OCI-LY3 (cell line): ENCODE measurements at regions not wholly inside any gene's neighbourhood (a gene's known extent, or its start where the extent isn't known, plus 50 kb on each side); places are given as distances from the start of the nearest gene placed in this dataset.
"Not testable (repeated sequence)": the region's sequence is repeated elsewhere in the genome, so short reads cannot be mapped to it uniquely, and the experiment has no call there.

Experiments
- H2AFZ ChIP-seq: fragments of 200-600, 300-600 bp; shearing (Covaris generic); 2 replicates; pipeline ENCODE4 v1.6.0; 2014; ENCODE audit warnings: antibody characterized with exemption, low read depth, low read length
- H3K27ac ChIP-seq: fragments of 200-600, 300-600 bp; sonication (generic); 2 replicates; pipeline ENCODE4 v1.5.1; 2014; ENCODE audit warnings: mild to moderate bottlenecking, low read length, moderate library complexity, mixed read lengths
- H3K27me3 ChIP-seq: fragments of 200-600, 300-600 bp; sonication (generic); 2 replicates; pipeline ENCODE4 v1.6.1; 2014; ENCODE audit warnings: low read depth, low read length, mixed read lengths
- H3K36me3 ChIP-seq: fragments of 200-600, 300-600 bp; sonication (generic); replicated peaks from 2 replicates; pipeline ENCODE3; 2014; ENCODE audit warnings: low read depth, low read length, mixed read lengths
- H3K4me1 ChIP-seq: fragments of 300-600, 200-600 bp; sonication (generic); 2 replicates; pipeline ENCODE4 v1.6.1; 2014; ENCODE audit warnings: low read length, mixed read lengths
- H3K4me2 ChIP-seq: fragments of 200-600, 300-600 bp; sonication (generic); 2 replicates; pipeline ENCODE4 v1.6.1; 2014; ENCODE audit warnings: low read length, mixed read lengths
- H3K4me3 ChIP-seq: fragments of 300-600, 200-600 bp; sonication (generic); 2 replicates; pipeline ENCODE4 v1.5.1; 2014; ENCODE audit warnings: antibody characterized with exemption, mild to moderate bottlenecking, low read length, moderate library complexity
- H3K79me2 ChIP-seq: fragments of 300-600, 200-600 bp; shearing (Covaris generic); 2 replicates; pipeline ENCODE4 v1.6.1; 2014; ENCODE audit warnings: mild to moderate bottlenecking, low read length, mixed read lengths
- H3K9ac ChIP-seq: fragments of 300-600, 200-600 bp; shearing (Covaris generic); 2 replicates; pipeline ENCODE4 v1.6.0; 2014; ENCODE audit warnings: mild to moderate bottlenecking, low read length, moderate library complexity
- H3K9me3 ChIP-seq: fragments of 200-600, 300-600 bp; shearing (Covaris generic); 2 replicates; pipeline ENCODE4 v1.6.1; 2014; ENCODE audit warnings: low read length, mixed read lengths; ENCODE audit not compliant: insufficient read depth
- H4K20me1 ChIP-seq: fragments of 200-600, 300-600 bp; sonication (generic); 2 replicates; pipeline ENCODE4 v1.6.1; 2016; ENCODE audit warnings: low read length, mixed read lengths; ENCODE audit not compliant: insufficient read depth
- EZH2phosphoT487 ChIP-seq: fragments of 200-600 bp; shearing (Covaris generic); IDR thresholded peaks from 2 replicates; pipeline ENCODE4 v1.6.1; 2018; ENCODE audit warnings: antibody characterized with exemption, mixed run types, low read depth
- TF ChIP-seq, protein P1 (sequence below): fragments of 200-600, 300-600 bp; sonication (generic); IDR thresholded peaks from 2 replicates; pipeline ENCODE4 v1.5.1; 2014; ENCODE audit warnings: antibody characterized with exemption, low read length, low read depth

- no peak overlapping the region for H3K9ac ChIP-seq
- H3K4me1 ChIP-seq = no peaks in the 10 kb centered on the region
- no peak for TF ChIP-seq EZH2phosphoT487
- TF ChIP-seq, protein P1, sequence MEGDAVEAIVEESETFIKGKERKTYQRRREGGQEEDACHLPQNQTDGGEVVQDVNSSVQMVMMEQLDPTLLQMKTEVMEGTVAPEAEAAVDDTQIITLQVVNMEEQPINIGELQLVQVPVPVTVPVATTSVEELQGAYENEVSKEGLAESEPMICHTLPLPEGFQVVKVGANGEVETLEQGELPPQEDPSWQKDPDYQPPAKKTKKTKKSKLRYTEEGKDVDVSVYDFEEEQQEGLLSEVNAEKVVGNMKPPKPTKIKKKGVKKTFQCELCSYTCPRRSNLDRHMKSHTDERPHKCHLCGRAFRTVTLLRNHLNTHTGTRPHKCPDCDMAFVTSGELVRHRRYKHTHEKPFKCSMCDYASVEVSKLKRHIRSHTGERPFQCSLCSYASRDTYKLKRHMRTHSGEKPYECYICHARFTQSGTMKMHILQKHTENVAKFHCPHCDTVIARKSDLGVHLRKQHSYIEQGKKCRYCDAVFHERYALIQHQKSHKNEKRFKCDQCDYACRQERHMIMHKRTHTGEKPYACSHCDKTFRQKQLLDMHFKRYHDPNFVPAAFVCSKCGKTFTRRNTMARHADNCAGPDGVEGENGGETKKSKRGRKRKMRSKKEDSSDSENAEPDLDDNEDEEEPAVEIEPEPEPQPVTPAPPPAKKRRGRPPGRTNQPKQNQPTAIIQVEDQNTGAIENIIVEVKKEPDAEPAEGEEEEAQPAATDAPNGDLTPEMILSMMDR = no peak
- no peak overlapping the region for H3K27ac ChIP-seq
- no peaks in the 10 kb centered on the region for H3K9me3 ChIP-seq
- no peaks in the 10 kb centered on the region for H3K36me3 ChIP-seq
- no peaks in the 10 kb centered on the region for H3K79me2 ChIP-seq
- H3K4me3 ChIP-seq = no peak overlapping the region
- H4K20me1 ChIP-seq = no peaks in the 10 kb centered on the region
- H3K27me3 ChIP-seq = no peaks in the 10 kb centered on the region
- no peak overlapping the region for H2AFZ ChIP-seq
- no peak overlapping the region for H3K4me2 ChIP-seq
Observed at GRCh38 chr13:31556376-31556775, 182.9 kb upstream of the RXFP2 start.

DNA sequence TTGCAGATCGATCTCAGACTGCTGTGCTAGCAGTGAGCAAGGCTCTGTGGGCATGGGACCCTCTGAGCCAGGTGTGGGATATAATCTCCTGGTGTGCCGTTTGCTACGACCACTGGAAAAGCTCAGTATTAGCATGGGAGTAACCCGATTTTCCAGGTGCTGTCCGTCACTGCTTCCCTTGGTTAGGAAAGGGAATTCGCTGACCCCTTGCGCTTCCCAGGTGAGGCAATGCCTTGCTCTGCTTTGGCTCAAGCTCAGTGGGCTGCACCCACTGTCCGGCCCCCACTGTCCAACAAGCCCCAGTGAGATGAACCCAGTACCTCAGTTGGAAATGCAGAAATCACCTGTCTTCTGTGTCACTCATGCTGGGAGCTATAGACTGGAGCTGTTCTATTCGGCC, 155.1 kb upstream of the RXFP2 start:
- not testable (repeated sequence) for H3K27me3 ChIP-seq, H3K9ac ChIP-seq, H3K36me3 ChIP-seq, H3K4me1 ChIP-seq, H3K9me3 ChIP-seq, H3K4me3 ChIP-seq, H2AFZ ChIP-seq, H4K20me1 ChIP-seq, H3K79me2 ChIP-seq, H3K27ac ChIP-seq, H3K4me2 ChIP-seq

DNA sequence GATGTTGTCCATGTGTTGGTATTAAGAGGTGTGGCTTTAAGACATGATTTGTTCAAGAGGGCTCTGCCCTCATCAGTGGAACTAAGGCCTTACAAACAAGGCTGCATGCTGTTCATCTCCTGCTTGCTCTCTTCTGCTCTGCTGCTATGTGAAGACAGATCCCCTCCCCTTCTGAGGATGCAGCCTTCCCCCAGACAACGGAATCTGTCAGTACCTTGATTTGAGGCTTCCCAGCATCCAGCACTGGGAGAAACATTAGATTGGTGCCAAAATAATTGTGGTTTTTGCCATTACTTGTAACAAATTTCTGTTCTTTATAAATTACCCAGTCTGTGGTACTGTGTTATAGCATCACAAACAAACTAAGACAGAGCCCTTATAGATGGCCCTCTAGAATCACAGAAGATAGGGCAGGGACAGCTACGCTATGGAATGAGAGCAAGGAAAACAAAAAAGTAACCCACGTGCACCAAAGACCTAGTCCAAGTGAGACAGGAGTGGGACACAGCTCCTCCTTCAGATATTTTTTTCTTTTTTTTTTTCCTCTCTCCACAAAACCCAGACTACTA, 151.5 kb upstream of the RXFP2 start:
- no peaks in the 10 kb centered on the region for H3K79me2 ChIP-seq
- no peak overlapping the region for H3K27ac ChIP-seq
- peaks cover 4% of the 10 kb centered on the region for H3K36me3 ChIP-seq
- H4K20me1 ChIP-seq = no peaks in the 10 kb centered on the region
- peaks cover 18% of the 10 kb centered on the region for H3K4me1 ChIP-seq
- no peak for TF ChIP-seq EZH2phosphoT487
- TF ChIP-seq, protein P1 = no peak
- H3K9me3 ChIP-seq = peaks cover 4% of the 10 kb centered on the region; the same call in 1 of the 2 replicates
- no peak overlapping the region for H3K4me3 ChIP-seq
- H2AFZ ChIP-seq = no peak overlapping the region
- no peak overlapping the region for H3K4me2 ChIP-seq
- H3K9ac ChIP-seq = no peak overlapping the region
- no peaks in the 10 kb centered on the region for H3K27me3 ChIP-seq

DNA sequence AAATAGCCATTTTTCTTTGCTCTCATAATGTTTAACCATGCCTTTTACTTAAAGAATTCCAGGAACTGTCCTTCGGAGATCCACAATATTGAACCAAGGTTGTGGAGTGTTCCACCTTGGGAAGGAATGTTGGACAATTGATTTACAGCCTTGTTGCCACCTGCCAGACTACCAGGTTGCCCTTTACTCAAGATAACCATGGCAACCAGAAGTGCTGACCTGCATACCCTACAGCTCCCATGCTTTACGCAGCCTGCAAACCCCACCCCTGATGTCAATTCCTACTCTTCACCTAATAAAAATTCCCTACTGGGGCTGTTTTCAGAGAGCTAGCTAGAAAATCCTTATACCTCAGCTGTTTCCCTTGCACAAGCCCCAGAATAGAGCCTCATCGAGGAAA, 151.0 kb upstream of the RXFP2 start:
- Histone ChIP-seq H2AFZ (no peak overlapping the region), H3K9ac (no peak overlapping the region), H3K27ac (no peak overlapping the region), H3K36me3 (peaks cover 4% of the 10 kb centered on the region), H3K9me3 (peaks cover 4% of the 10 kb centered on the region; the same call in 1 of the 2 replicates), H3K79me2 (no peaks in the 10 kb centered on the region), H3K4me1 (peaks cover 18% of the 10 kb centered on the region), H3K27me3 (no peaks in the 10 kb centered on the region), H3K4me3 (no peak overlapping the region), H3K4me2 (no peak overlapping the region), H4K20me1 (no peaks in the 10 kb centered on the region)
- TF ChIP-seq EZH2phosphoT487 = no peak
- TF ChIP-seq, protein P1 = no peak
